Activated T-cell treated with anti-CD3 and anti-CD28 coated beads for 24 hours (primary cell): ENCODE measurements at regions not wholly inside any gene's neighbourhood (a gene's known extent, or its start where the extent isn't known, plus 50 kb on each side); places are given as distances from the start of the nearest gene placed in this dataset.
"Not testable (repeated sequence)": the region's sequence is repeated elsewhere in the genome, so short reads cannot be mapped to it uniquely, and the experiment has no call there.

Experiments
- DNase-seq: peaks from one replicate; pipeline ENCODE4 v3.0.0-alpha.2; 2020; ENCODE audit warnings: low read depth

GRCh38 chr16:54985156-54985555 is 54.5 kb downstream of the IRX5 start:
- no peak for DNase-seq

- no peak for DNase-seq
Measured at GRCh38 chr16:54985668-54986067, 55.0 kb downstream of the IRX5 start.

- no peak for DNase-seq
Measured at GRCh38 chr16:54986409-54986808, 55.7 kb downstream of the IRX5 start.

GRCh38 chr16:54987081-54987480 is 56.4 kb downstream of the IRX5 start:
- DNase-seq = no peak

GRCh38 chr16:54991525-54991924 is 60.9 kb downstream of the IRX5 start:
- DNase-seq = no peak

GRCh38 chr16:54991946-54992345 is 61.3 kb downstream of the IRX5 start:
- DNase-seq = not testable (repeated sequence)

- DNase-seq = no peak
Measured at GRCh38 chr16:54993106-54993895, 62.6 kb downstream of the IRX5 start.

- no peak for DNase-seq
Measured at GRCh38 chr16:54996186-54996585, 65.5 kb downstream of the IRX5 start.

GRCh38 chr16:54998834-54999233 is 68.2 kb downstream of the IRX5 start:
- DNase-seq = no peak

- no peak for DNase-seq
Measured at GRCh38 chr16:54999481-54999880, 68.8 kb downstream of the IRX5 start.

GRCh38 chr16:55000595-55000994 is 69.9 kb downstream of the IRX5 start:
- DNase-seq = no peak

- no peak for DNase-seq
Measured at GRCh38 chr16:55001931-55002330, 71.3 kb downstream of the IRX5 start.

GRCh38 chr16:55002419-55002818 is 71.8 kb downstream of the IRX5 start:
- DNase-seq = no peak

GRCh38 chr16:55003306-55003705 is 72.6 kb downstream of the IRX5 start:
- no peak for DNase-seq

- no peak for DNase-seq
Measured at GRCh38 chr16:55003916-55004315, 73.3 kb downstream of the IRX5 start.

GRCh38 chr16:55007504-55007903 is 76.8 kb downstream of the IRX5 start:
- no peak for DNase-seq

GRCh38 chr16:55008836-55009510 is 78.3 kb downstream of the IRX5 start:
- no peak for DNase-seq

- DNase-seq = no peak
Measured at GRCh38 chr16:55009581-55009980, 78.9 kb downstream of the IRX5 start.

- DNase-seq = no peak
Measured at GRCh38 chr16:55010492-55011160, 80.0 kb downstream of the IRX5 start.

- DNase-seq = no peak
Measured at GRCh38 chr16:55012362-55012761, 81.7 kb downstream of the IRX5 start.

GRCh38 chr16:55012793-55013192 is 82.1 kb downstream of the IRX5 start:
- no peak for DNase-seq

- no peak for DNase-seq
Measured at GRCh38 chr16:55014022-55014421, 83.4 kb downstream of the IRX5 start.
